Muscle of leg (tissue), 3 donors: ENCODE measurements at regions not wholly inside any gene's neighbourhood (a gene's known extent, or its start where the extent isn't known, plus 50 kb on each side); places are given as distances from the start of the nearest gene placed in this dataset.
A peak's percentile ranks its signal among the peaks of the same experiment; 100 is the strongest.
"Not testable (repeated sequence)": the region's sequence is repeated elsewhere in the genome, so short reads cannot be mapped to it uniquely, and the experiment has no call there.

Experiments used
- DNase-seq: peaks from one replicate; pipeline ENCODE4 v3.0.0; 2013
- H3K27ac ChIP-seq: one replicate; pipeline ENCODE4 v1.5.1; 2013; ENCODE audit warnings: mild to moderate bottlenecking, low read length, control low read depth
- H3K27me3 ChIP-seq: one replicate; pipeline ENCODE4 v1.6.1; 2013; ENCODE audit warnings: low read length; ENCODE audit not compliant: control insufficient read depth, insufficient read depth
- H3K36me3 ChIP-seq: one replicate; pipeline ENCODE4 v1.6.1; 2013; ENCODE audit warnings: low read length; ENCODE audit not compliant: control insufficient read depth, insufficient read depth
- H3K4me1 ChIP-seq: one replicate; pipeline ENCODE4 v1.6.1; 2013; ENCODE audit warnings: low read length; ENCODE audit not compliant: control insufficient read depth, insufficient read depth
- H3K4me3 ChIP-seq: one replicate; pipeline ENCODE4 v1.5.1; 2013; ENCODE audit warnings: low read length, control low read depth
- H3K9me3 ChIP-seq: replicated peaks from 2 replicates; pipeline ENCODE4 v1.6.1; 2013; ENCODE audit warnings: low read depth, low read length; ENCODE audit not compliant: control insufficient read depth
- WGBS: methylation state at CpG from one replicate; pipeline ENCODE4 v1.1.5; 2013; ENCODE audit warnings: missing lambda C conversion rate; ENCODE audit not compliant: insufficient coverage; 5-methylcytosine and 5-hydroxymethylcytosine counted together

- no peaks in the 10 kb centered on the region for H3K4me1 ChIP-seq
- 48% methylated on average over 2 of the region's 7 CpGs for WGBS
- no peak overlapping the region for H3K27ac ChIP-seq
- peaks cover 2% of the 10 kb centered on the region for H3K27me3 ChIP-seq
- no peak overlapping the region for H3K4me3 ChIP-seq
- no peaks in the 10 kb centered on the region for H3K36me3 ChIP-seq
- H3K9me3 ChIP-seq: peaks cover 11% of the 10 kb centered on the region
- no peak for DNase-seq
Observed at GRCh38 chr10:128178302-128178958, 52.2 kb upstream of the MKI67 start.

GRCh38 chr10:128180843-128181242 lies 54.6 kb upstream of the MKI67 start:
- Histone ChIP-seq H3K27ac (no peak overlapping the region), H3K4me3 (no peak overlapping the region), H3K9me3 (peaks cover 2% of the 10 kb centered on the region), H3K36me3 (no peaks in the 10 kb centered on the region), H3K27me3 (peaks cover 2% of the 10 kb centered on the region), H3K4me1 (no peaks in the 10 kb centered on the region)
- 74% methylated on average over 3 of the region's 8 CpGs for WGBS
- no peak for DNase-seq

- H3K27me3 ChIP-seq: no peaks in the 10 kb centered on the region
- no peak for DNase-seq
- no peak overlapping the region for H3K4me3 ChIP-seq
- H3K36me3 ChIP-seq: no peaks in the 10 kb centered on the region
- no peak overlapping the region for H3K27ac ChIP-seq
- H3K9me3 ChIP-seq: peaks cover 2% of the 10 kb centered on the region
- WGBS: 40% methylated on average over 1 of the region's 1 CpG
- H3K4me1 ChIP-seq: no peaks in the 10 kb centered on the region
Observed at GRCh38 chr10:128185627-128186026, 59.4 kb upstream of the MKI67 start.

- Histone ChIP-seq H3K9me3 (peaks cover 2% of the 10 kb centered on the region), H3K27me3 (no peaks in the 10 kb centered on the region), H3K27ac (no peak overlapping the region), H3K36me3 (no peaks in the 10 kb centered on the region), H3K4me3 (no peak overlapping the region), H3K4me1 (no peaks in the 10 kb centered on the region)
- DNase-seq: peak; percentile 30
- 14% methylated on average over 5 of the region's 17 CpGs for WGBS
Observed at GRCh38 chr10:128186959-128187787, 61.0 kb upstream of the MKI67 start.

- Histone ChIP-seq H3K4me3 (no peak overlapping the region), H3K36me3 (no peaks in the 10 kb centered on the region), H3K27ac (no peak overlapping the region), H3K4me1 (no peaks in the 10 kb centered on the region), H3K9me3 (peaks cover 2% of the 10 kb centered on the region), H3K27me3 (no peaks in the 10 kb centered on the region)
- 20% methylated on average over 1 of the region's 4 CpGs for WGBS
- no peak for DNase-seq
Observed at GRCh38 chr10:128187788-128188185, 61.6 kb upstream of the MKI67 start.

GRCh38 chr10:128189176-128189575 lies 63.0 kb upstream of the MKI67 start:
- H3K9me3 ChIP-seq: no peaks in the 10 kb centered on the region
- H3K27ac ChIP-seq: no peak overlapping the region
- DNase-seq: no peak
- no peaks in the 10 kb centered on the region for H3K27me3 ChIP-seq
- no peaks in the 10 kb centered on the region for H3K4me1 ChIP-seq
- H3K4me3 ChIP-seq: no peak overlapping the region
- WGBS: 81% methylated on average over 3 of the region's 4 CpGs
- H3K36me3 ChIP-seq: no peaks in the 10 kb centered on the region

- DNase-seq: no peak
- Histone ChIP-seq H3K4me3 (no peak overlapping the region), H3K36me3 (no peaks in the 10 kb centered on the region), H3K9me3 (no peaks in the 10 kb centered on the region), H3K27me3 (peaks cover 2% of the 10 kb centered on the region), H3K27ac (no peak overlapping the region), H3K4me1 (no peaks in the 10 kb centered on the region)
- 75% methylated on average over 2 of the region's 5 CpGs for WGBS
Observed at GRCh38 chr10:128191847-128192246, 65.6 kb upstream of the MKI67 start.

GRCh38 chr10:128201826-128202225 lies 75.6 kb upstream of the MKI67 start:
- WGBS: 100% methylated on average over 1 of the region's 2 CpGs
- H3K36me3 ChIP-seq, DNase-seq, H3K9me3 ChIP-seq, H3K4me3 ChIP-seq, H3K4me1 ChIP-seq, H3K27ac ChIP-seq, H3K27me3 ChIP-seq: not testable (repeated sequence)

- Histone ChIP-seq H3K4me3 (no peak overlapping the region), H3K36me3 (no peaks in the 10 kb centered on the region), H3K4me1 (no peaks in the 10 kb centered on the region), H3K9me3 (no peaks in the 10 kb centered on the region), H3K27me3 (peaks cover 7% of the 10 kb centered on the region), H3K27ac (no peak overlapping the region)
- no peak for DNase-seq
Observed at GRCh38 chr10:128203028-128203427, 76.8 kb upstream of the MKI67 start.

- H3K9me3 ChIP-seq, DNase-seq, H3K4me1 ChIP-seq, H3K4me3 ChIP-seq, H3K36me3 ChIP-seq, H3K27ac ChIP-seq: not testable (repeated sequence)
- peaks cover 10% of the 10 kb centered on the region for H3K27me3 ChIP-seq
- WGBS: 75% methylated on average over 1 of the region's 3 CpGs
Observed at GRCh38 chr10:128205591-128205990, 79.4 kb upstream of the MKI67 start.
